AG10803 (cell line): ENCODE measurements at regions not wholly inside any gene's neighbourhood (a gene's known extent, or its start where the extent isn't known, plus 50 kb on each side); places are given as distances from the start of the nearest gene placed in this dataset.
A peak's percentile ranks its signal among the peaks of the same experiment; 100 is the strongest.

Source experiments
- DNase-seq: peaks from one replicate; pipeline ENCODE4 v3.0.0; 2010; ENCODE audit warnings: low read depth
- H3K4me3 ChIP-seq: 2 replicates; pipeline ENCODE4 v1.5.1; 2011; ENCODE audit warnings: mild to moderate bottlenecking, low read length, control low read depth
- CTCF ChIP-seq: conservative IDR thresholded peaks from 2 replicates; pipeline ENCODE4 v1.5.1; 2011; ENCODE audit warnings: mild to moderate bottlenecking, low read length, control low read depth, inconsistent platforms

GRCh38 chr11:28518825-28519224, 410.6 kb downstream of the METTL15 start:
- TF ChIP-seq CTCF, result no peak
- DNase-seq, result no peak
- H3K4me3 ChIP-seq, result no peak overlapping the region

DNA sequence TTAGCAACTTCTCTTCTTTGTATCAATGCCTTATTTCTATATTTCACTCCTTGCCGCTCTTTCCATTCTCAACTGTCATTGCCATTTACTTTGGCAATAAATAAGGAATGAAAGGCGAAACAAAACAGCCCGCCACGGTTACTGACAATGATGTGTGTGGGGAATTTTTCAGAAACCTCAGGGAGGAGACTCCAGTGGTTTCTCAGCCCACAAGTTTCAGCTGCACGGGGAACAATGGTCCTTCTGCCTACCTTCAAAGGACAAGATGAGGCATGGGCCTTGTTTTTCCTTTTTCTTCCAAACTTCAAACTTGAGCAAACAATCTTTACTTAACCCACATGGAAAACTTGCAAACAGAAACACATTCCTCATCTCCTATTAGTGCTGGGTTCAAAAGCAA, 409.4 kb downstream of the METTL15 start:
- DNase-seq, result no peak
- no peak overlapping the region for H3K4me3 ChIP-seq
- TF ChIP-seq CTCF, result no peak

GRCh38 chr11:28514391-28514790, 406.2 kb downstream of the METTL15 start:
- H3K4me3 ChIP-seq, result no peak overlapping the region
- TF ChIP-seq CTCF, result no peak
- peak; percentile 35 for DNase-seq

- TF ChIP-seq CTCF, result no peak
- H3K4me3 ChIP-seq, result no peak overlapping the region
- DNase-seq, result no peak
Observed at GRCh38 chr11:28512143-28512756, 404.1 kb downstream of the METTL15 start.

- DNase-seq, result peak; percentile 74
- no peak for TF ChIP-seq CTCF
- H3K4me3 ChIP-seq, result no peak overlapping the region
Observed at GRCh38 chr11:28505232-28505631, 397.0 kb downstream of the METTL15 start.

- no peak overlapping the region for H3K4me3 ChIP-seq
- TF ChIP-seq CTCF, result no peak
- peak; percentile 23 for DNase-seq
Observed at GRCh38 chr11:28504555-28505110, 396.4 kb downstream of the METTL15 start.

DNA sequence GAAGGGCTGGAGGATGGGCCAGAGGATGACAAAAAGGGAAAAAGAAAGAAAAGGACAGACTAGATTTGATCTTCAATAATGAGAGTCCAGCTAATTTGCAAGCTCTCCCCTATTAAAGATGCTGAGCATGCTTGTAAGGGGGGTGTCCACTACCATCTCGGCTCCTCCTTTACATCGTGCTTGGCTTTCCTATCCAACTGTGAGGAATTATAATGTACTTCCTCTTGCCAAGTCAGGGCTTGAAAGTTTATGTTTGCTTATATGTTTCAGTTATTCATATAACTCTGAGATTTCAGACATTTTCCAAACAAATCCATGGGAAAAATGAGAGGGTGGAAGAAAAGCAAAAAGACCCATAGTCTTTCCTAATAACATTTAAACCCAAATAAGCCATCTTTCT, 387.1 kb downstream of the METTL15 start:
- no peak for DNase-seq
- no peak for TF ChIP-seq CTCF
- H3K4me3 ChIP-seq, result no peak overlapping the region
